ENCODE measurements at regions not wholly inside any gene's neighbourhood (a gene's known extent, or its start where the extent isn't known, plus 50 kb on each side); places are given as distances from the start of the nearest gene placed in this dataset.

DNA sequence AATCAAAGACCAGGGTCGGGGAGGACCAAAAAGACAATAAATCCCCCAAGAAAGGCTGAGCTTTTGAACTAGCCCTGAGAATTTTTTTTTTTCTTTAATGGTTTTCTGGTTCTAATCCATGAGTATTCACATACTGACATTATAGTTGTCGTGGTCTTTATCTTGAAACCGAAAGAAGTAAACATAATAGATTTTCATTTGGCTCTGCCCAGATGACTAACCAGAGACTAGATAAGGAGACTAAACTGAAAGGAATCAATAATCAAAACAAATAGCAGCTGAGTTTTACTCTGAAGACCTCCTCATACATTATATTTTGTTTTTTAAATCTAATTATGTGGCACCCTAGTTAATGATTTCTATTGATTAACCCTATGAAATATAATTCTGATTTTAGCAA is 381.4 kb downstream of the CNTN3 start:
- TF ChIP-seq, protein P1, sequence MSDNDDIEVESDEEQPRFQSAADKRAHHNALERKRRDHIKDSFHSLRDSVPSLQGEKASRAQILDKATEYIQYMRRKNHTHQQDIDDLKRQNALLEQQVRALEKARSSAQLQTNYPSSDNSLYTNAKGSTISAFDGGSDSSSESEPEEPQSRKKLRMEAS (IDR thresholded peaks at IDR 0.05) = no peak
- TF ChIP-seq TEAD4 (IDR thresholded peaks at IDR 0.05) (no peak), FOXM1 (IDR thresholded peaks at IDR 0.05; ENCODE audit: borderline replicate concordance, low read depth) (no peak), EP300 (IDR thresholded peaks at IDR 0.05; ENCODE audit: borderline replicate concordance) (no peak), YY1 (IDR thresholded peaks at IDR 0.05; ENCODE audit: low read depth) (no peak), CEBPB (IDR thresholded peaks at IDR 0.05) (no peak), CREB1 (IDR thresholded peaks at IDR 0.05; ENCODE audit: low read depth) (no peak), EGR1 (IDR thresholded peaks at IDR 0.05) (no peak), TCF12 (IDR thresholded peaks at IDR 0.05; ENCODE audit: low read depth) (no peak), RAD21 (IDR thresholded peaks at IDR 0.05; ENCODE audit: low read depth) (no peak), TAF1 (IDR thresholded peaks at IDR 0.05; ENCODE audit: low read depth) (no peak), ZBTB7A (IDR thresholded peaks at IDR 0.05; ENCODE audit: low read depth) (no peak), NFIC (IDR thresholded peaks at IDR 0.05) (no peak)
- TF ChIP-seq, protein P2, sequence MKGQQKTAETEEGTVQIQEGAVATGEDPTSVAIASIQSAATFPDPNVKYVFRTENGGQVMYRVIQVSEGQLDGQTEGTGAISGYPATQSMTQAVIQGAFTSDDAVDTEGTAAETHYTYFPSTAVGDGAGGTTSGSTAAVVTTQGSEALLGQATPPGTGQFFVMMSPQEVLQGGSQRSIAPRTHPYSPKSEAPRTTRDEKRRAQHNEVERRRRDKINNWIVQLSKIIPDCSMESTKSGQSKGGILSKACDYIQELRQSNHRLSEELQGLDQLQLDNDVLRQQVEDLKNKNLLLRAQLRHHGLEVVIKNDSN (IDR thresholded peaks at IDR 0.05) = no peak
- TF ChIP-seq, protein P3, sequence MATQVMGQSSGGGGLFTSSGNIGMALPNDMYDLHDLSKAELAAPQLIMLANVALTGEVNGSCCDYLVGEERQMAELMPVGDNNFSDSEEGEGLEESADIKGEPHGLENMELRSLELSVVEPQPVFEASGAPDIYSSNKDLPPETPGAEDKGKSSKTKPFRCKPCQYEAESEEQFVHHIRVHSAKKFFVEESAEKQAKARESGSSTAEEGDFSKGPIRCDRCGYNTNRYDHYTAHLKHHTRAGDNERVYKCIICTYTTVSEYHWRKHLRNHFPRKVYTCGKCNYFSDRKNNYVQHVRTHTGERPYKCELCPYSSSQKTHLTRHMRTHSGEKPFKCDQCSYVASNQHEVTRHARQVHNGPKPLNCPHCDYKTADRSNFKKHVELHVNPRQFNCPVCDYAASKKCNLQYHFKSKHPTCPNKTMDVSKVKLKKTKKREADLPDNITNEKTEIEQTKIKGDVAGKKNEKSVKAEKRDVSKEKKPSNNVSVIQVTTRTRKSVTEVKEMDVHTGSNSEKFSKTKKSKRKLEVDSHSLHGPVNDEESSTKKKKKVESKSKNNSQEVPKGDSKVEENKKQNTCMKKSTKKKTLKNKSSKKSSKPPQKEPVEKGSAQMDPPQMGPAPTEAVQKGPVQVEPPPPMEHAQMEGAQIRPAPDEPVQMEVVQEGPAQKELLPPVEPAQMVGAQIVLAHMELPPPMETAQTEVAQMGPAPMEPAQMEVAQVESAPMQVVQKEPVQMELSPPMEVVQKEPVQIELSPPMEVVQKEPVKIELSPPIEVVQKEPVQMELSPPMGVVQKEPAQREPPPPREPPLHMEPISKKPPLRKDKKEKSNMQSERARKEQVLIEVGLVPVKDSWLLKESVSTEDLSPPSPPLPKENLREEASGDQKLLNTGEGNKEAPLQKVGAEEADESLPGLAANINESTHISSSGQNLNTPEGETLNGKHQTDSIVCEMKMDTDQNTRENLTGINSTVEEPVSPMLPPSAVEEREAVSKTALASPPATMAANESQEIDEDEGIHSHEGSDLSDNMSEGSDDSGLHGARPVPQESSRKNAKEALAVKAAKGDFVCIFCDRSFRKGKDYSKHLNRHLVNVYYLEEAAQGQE (IDR thresholded peaks at IDR 0.05; ENCODE audit: low read depth) = no peak

DNA sequence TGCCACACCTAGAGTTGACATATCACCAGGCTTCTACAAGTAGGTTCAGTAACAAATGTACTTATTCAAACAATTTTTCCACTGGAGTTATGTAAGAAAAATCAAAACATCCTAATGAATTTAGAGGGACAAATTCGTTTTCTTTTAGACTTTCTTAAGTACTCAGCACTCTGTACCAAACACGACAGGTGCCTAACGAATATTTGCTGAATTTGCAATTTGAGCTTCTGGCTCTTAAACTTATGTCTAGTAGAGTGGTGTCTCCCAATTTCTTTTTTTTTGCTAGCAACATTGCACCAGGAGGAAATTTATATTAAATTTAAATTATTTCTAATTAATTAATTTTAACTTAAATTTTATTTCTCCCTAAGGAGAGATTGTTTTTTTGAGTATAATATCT is 397.0 kb downstream of the CNTN3 start:
- TF ChIP-seq EGR1 (IDR thresholded peaks at IDR 0.05) (no peak), CREB1 (IDR thresholded peaks at IDR 0.05; ENCODE audit: low read depth) (no peak), EP300 (IDR thresholded peaks at IDR 0.05; ENCODE audit: borderline replicate concordance) (no peak), FOXM1 (IDR thresholded peaks at IDR 0.05; ENCODE audit: borderline replicate concordance, low read depth) (no peak), YY1 (IDR thresholded peaks at IDR 0.05; ENCODE audit: low read depth) (no peak), TEAD4 (IDR thresholded peaks at IDR 0.05) (no peak), ZBTB7A (IDR thresholded peaks at IDR 0.05; ENCODE audit: low read depth) (no peak), NFIC (IDR thresholded peaks at IDR 0.05) (no peak), CEBPB (IDR thresholded peaks at IDR 0.05) (no peak), TAF1 (IDR thresholded peaks at IDR 0.05; ENCODE audit: low read depth) (no peak)
- TF ChIP-seq, protein P2 (IDR thresholded peaks at IDR 0.05) = no peak

DNA sequence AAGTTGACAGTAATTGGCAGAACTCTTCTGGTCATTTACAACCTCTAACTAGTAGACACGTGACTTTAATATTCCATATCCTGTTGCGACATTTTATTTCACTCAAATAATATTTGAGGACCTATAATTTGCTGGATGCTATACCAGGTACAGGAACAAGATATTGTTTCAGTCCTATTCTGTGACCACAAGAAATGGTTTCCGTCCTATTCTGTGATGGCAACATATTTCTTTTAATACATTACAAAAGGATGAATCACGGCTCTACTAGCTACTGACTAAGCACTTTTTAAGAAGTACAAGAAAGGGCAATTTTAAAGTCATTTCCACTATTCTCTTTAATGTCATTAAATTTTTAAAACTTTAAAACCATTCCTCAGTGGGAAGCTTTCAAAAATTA is 400.2 kb downstream of the CNTN3 start:
- no peak for TF ChIP-seq CREB1 (IDR thresholded peaks at IDR 0.05; ENCODE audit: low read depth)
- no peak for TF ChIP-seq TCF12 (IDR thresholded peaks at IDR 0.05; ENCODE audit: low read depth)
- TF ChIP-seq RAD21 (IDR thresholded peaks at IDR 0.05; ENCODE audit: low read depth) = no peak
- TF ChIP-seq CEBPB (IDR thresholded peaks at IDR 0.05) = no peak
- no peak for TF ChIP-seq ZBTB7A (IDR thresholded peaks at IDR 0.05; ENCODE audit: low read depth)
- no peak for TF ChIP-seq NFIC (IDR thresholded peaks at IDR 0.05)
- no peak for TF ChIP-seq FOXM1 (IDR thresholded peaks at IDR 0.05; ENCODE audit: borderline replicate concordance, low read depth)

DNA sequence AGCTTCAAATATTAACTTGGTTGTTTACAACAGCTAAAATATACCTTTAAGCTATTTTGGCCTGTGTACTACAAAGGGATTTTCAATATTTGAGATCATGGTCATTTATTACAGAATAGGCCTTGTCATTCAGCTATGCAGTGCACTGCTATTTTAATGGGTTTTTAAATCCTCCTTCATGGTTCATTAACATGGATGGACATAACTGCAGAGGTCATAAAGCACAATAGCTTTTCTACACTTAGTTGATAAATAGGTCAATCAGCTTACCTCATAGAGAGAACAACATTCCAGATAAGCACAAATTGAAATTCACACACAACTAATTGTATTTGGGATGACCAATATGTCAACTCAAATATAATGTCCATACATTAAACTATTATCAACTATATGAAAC is 403.7 kb downstream of the CNTN3 start:
- no peak for TF ChIP-seq YY1 (IDR thresholded peaks at IDR 0.05; ENCODE audit: low read depth)
- TF ChIP-seq FOXM1 (IDR thresholded peaks at IDR 0.05; ENCODE audit: borderline replicate concordance, low read depth) = no peak
- no peak for TF ChIP-seq TCF12 (IDR thresholded peaks at IDR 0.05; ENCODE audit: low read depth)
- no peak for TF ChIP-seq EP300 (IDR thresholded peaks at IDR 0.05; ENCODE audit: borderline replicate concordance)
- TF ChIP-seq TAF1 (IDR thresholded peaks at IDR 0.05; ENCODE audit: low read depth) = no peak
- no peak for TF ChIP-seq ZBTB7A (IDR thresholded peaks at IDR 0.05; ENCODE audit: low read depth)
- TF ChIP-seq, protein P3 (IDR thresholded peaks at IDR 0.05; ENCODE audit: low read depth) = no peak
- TF ChIP-seq, protein P1 (IDR thresholded peaks at IDR 0.05) = no peak
- TF ChIP-seq TEAD4 (IDR thresholded peaks at IDR 0.05) = no peak
- TF ChIP-seq NFIC (IDR thresholded peaks at IDR 0.05) = no peak
- TF ChIP-seq CREB1 (IDR thresholded peaks at IDR 0.05; ENCODE audit: low read depth) = no peak
- TF ChIP-seq CEBPB (IDR thresholded peaks at IDR 0.05) = no peak
- TF ChIP-seq, protein P2 (IDR thresholded peaks at IDR 0.05) = no peak
- no peak for TF ChIP-seq RAD21 (IDR thresholded peaks at IDR 0.05; ENCODE audit: low read depth)
- no peak for TF ChIP-seq EGR1 (IDR thresholded peaks at IDR 0.05)

DNA sequence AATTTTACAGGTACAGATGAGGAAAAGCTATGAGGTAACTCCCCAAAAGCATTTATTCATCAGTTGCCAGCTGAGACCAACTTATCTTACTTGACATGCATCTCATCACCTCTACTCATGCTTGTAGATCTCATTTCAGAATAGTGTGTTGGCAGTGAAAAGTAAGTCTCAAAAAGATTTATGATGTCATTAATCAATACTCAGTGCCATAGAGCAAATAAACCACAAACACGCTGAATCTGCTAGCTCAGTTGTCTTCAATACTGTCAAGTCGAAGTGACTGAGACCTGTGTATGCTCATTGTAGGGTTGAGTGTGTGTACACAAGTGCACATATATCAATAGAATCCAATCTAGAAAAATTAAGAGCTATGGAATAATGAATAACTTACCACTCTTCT is 413.5 kb downstream of the CNTN3 start:
- no peak for TF ChIP-seq FOXM1 (IDR thresholded peaks at IDR 0.05; ENCODE audit: borderline replicate concordance, low read depth)
- TF ChIP-seq TEAD4 (IDR thresholded peaks at IDR 0.05) = no peak
- TF ChIP-seq CREB1 (IDR thresholded peaks at IDR 0.05; ENCODE audit: low read depth) = no peak
- TF ChIP-seq EP300 (IDR thresholded peaks at IDR 0.05; ENCODE audit: borderline replicate concordance) = no peak
- no peak for TF ChIP-seq EGR1 (IDR thresholded peaks at IDR 0.05)
- TF ChIP-seq, protein P2 (IDR thresholded peaks at IDR 0.05) = no peak
- no peak for TF ChIP-seq YY1 (IDR thresholded peaks at IDR 0.05; ENCODE audit: low read depth)
- no peak for TF ChIP-seq ZBTB7A (IDR thresholded peaks at IDR 0.05; ENCODE audit: low read depth)
- TF ChIP-seq, protein P3 (IDR thresholded peaks at IDR 0.05; ENCODE audit: low read depth) = no peak
- no peak for TF ChIP-seq CEBPB (IDR thresholded peaks at IDR 0.05)
- TF ChIP-seq TAF1 (IDR thresholded peaks at IDR 0.05; ENCODE audit: low read depth) = no peak
- TF ChIP-seq, protein P1 (IDR thresholded peaks at IDR 0.05) = no peak
- no peak for TF ChIP-seq NFIC (IDR thresholded peaks at IDR 0.05)

Measured in Ishikawa (cell line).